Skin of body (tissue), 1 donor: ENCODE measurements at regions not wholly inside any gene's neighbourhood (a gene's known extent, or its start where the extent isn't known, plus 50 kb on each side); places are given as distances from the start of the nearest gene placed in this dataset.
A peak's percentile ranks its signal among the peaks of the same experiment; 100 is the strongest.
"Not testable (repeated sequence)": the region's sequence is repeated elsewhere in the genome, so short reads cannot be mapped to it uniquely, and the experiment has no call there.

Experiments
- DNase-seq: peaks from one replicate; lab custom pipeline; 2025; lab: John Stamatoyannopoulos, UW

DNA sequence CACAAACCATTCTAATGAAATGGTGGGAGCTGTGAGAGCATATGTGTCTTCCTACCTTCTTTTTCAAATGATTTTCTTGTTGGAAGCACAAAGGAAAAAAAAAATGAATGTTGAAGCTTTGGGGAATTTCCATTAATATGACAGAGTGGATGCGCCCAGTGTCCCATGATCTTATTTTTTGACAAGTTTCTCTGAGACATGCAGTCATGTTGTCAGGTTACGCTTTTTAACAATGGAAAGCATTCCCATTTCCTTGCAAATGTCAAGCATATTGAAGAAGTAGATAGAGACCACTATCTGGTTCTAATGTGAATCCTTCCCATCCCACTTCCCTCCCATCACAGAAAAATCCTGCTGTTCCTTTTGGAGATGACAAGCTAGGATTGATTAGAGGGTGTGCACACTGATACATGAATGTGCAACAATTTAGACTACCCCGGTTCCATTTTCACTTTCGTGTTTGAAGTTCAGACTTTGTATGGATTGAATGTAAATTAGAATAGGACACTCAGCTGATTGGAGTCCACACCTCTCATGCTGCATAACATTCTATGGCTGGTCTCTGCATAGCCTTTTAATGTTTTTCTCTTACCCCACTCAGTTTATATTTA is 919.4 kb downstream of the TLE4 start:
- no peak for DNase-seq

- no peak for DNase-seq
Measured at GRCh38 chr9:80489329-80489728, 917.6 kb downstream of the TLE4 start.

DNA sequence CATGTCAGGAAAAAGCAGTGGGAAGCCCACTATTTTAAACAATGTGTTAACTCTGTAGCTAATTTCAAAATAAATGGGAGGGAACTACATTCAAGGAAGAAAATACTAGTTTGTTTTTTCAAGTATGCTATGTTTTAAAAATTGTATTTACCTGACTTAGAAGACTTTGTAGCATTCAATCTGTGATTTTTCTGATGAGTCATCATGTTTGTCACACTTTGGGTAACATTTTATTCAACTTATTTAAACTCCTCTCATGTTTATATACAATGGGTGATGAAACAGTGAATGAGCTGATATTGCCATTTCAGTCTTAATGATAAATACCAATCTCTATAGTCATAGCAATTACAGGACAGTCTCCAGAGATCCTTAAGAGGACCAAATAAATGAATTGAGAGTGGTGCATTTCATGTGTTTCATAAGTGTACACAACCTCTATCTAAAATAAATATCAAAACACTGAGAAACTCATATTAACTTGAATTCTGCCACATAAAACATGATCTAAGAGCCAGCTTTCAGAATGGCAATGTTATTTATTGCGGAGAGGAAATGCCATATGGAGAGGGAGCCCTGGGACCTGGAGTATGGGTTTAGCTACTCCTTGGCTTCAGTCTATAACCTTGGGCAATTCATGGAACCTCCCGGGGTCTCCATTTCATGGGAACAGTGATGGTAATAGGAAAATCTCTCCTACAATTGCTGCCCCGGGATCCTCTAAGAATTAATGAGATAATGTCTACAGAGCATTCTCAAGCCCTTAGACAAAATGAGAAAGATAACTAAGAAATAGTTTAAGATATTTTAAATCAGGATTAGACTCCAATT is 913.9 kb downstream of the TLE4 start:
- DNase-seq, result no peak

DNA sequence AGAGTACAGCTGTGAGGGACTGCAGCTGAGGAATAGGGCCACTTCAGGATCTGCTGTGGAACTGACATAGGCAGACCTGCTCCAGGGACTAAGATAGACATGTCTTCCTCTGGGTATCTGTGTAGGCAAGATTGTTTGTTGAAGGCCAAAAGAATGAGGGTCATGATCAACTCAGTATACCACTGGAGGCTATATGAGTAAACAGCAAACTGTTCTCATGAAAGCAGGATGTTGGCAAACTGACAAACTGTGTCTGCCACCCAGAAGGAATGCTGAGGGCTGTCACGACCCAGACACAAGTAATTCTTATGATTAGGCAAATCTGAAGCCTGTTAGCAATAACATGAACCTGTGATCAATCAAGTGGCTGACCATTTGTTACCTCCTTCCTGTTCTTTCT is 910.5 kb downstream of the TLE4 start:
- DNase-seq, result not testable (repeated sequence)

GRCh38 chr9:80467632-80468031 is 895.9 kb downstream of the TLE4 start:
- DNase-seq, result no peak

DNA sequence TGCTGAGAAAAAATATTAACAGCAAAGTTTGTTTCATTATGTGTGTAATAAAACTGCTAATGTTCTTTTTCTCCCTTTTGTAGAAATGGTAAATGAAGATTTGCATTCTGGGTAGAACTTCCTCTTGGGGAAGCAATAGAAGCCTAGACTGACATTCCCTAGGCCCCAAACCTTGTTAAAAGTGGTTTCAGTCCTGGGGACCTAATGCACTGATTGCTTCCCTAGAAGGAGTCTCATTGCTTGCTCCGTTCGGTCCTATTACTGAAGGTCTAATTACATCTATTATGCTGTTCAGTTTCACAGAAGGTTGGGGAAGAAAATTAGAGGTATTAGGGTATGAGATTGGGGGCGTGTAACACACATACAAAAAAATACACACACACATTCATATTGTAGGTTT is 893.8 kb downstream of the TLE4 start:
- DNase-seq, result no peak

- DNase-seq, result no peak
Measured at GRCh38 chr9:80449513-80449912, 877.7 kb downstream of the TLE4 start.

- no peak for DNase-seq
Measured at GRCh38 chr9:80448996-80449395, 877.2 kb downstream of the TLE4 start.

DNA sequence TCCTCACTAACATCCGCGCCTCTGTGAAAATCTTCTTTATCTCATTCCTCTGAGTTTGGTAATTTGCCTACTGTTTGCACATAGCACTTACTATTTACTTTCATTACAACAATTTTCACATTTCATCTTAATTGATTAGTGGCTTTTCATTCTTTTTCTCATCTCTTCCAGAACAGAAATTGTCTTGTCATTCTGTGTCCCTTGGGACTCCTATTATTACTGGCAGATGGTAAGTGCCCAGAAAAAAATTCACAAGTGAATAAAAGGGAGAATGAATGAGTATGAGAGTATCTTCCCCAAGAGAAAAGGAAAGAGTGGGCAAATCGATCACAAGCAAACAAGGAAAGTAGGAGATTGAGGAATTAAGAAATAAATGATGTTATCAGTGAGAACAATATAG is 876.1 kb downstream of the TLE4 start:
- no peak for DNase-seq

GRCh38 chr9:80440724-80441123 is 869.0 kb downstream of the TLE4 start:
- no peak for DNase-seq

- DNase-seq, result no peak
Measured at GRCh38 chr9:80437825-80438224, 866.1 kb downstream of the TLE4 start.

DNA sequence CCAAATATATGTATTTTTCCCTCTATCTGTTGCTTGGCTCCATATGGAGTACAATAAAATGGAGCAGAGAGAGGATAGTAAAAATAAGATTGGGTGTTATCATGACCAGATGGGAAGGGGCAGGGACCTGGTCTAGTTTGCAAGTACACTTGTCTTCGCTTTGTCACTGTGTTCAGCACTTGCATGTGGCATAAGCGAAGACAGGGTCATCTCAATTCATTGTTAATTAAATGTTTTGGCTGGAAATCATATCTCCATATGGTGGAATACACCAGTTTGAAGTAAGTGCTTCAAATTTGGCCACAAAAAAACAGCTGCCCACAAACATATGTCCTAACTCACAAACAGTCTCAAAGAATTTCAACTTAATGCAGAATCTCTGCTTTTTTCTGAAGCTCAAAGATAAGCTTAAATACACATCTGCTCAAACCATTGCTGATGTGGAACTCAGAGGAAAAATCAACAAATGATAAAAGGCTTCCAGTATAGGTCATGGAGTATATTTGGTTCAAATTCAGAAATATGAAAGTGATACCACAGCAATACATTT is 865.4 kb downstream of the TLE4 start:
- no peak for DNase-seq

GRCh38 chr9:80435591-80435990 is 863.8 kb downstream of the TLE4 start:
- DNase-seq, result no peak

DNA sequence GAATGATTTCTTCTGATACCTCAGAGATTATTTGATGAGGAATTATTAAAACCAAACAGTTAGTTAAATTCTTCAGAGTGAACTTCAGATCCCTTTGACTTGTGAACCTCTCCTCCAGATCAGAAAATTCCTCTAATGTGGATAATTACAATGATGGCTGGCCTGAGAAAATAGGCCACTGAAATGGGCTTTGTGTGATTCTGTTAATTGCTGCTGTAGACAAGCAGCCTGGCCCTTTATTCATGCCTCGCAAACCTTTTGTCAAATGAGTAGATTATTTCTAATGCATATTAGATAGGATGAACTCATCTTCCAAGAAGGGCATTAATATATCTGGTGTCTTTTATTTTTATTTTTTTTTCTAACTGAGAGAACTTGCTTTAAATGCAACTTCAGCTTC is 855.2 kb downstream of the TLE4 start:
- no peak for DNase-seq

DNA sequence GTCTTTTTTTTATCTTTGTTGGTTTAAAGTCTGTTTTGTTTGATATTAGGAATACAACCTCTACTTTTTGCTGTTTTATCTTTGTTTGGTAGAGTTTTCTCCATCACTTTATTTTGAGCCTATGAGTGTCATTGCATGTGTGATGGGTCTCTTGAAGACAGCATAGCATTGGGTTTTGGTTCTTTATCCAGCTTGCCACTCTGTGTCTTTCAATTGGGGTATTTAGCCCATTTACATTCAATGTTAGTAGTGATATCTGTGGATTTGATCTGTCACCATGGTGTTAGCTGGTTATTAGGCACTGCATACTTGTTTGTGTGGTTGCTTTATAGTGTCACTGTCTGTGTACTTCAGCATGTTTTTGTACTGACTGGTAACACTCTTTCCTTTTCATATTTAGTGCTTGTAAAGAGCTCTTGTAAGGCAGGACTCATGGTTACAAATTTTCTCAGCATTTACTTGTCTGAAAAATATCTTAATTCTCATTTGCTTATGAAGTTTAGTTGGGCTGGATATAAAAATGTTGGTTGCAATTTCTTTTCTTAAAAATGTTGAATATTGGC is 845.5 kb downstream of the TLE4 start:
- no peak for DNase-seq

GRCh38 chr9:80410106-80410505 is 838.3 kb downstream of the TLE4 start:
- peak; percentile 43 for DNase-seq

DNA sequence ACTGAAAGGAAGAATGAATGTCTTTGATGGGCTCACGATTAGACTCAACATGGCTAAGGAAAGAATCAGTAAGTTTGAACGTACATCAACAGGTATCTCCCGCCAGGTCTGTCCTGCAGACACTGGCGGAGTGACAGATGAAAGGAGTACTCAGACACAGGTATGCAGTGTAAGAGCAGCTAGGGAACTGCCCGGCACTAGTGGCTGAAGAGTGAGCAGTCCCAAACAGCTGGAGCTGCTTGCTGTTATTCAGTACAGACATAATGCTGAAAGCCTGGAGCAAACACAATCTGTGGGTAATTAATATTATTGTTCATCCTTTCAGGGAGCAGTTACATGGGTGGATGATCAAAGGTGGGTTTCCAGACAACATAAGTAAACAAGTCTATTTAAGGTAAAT is 835.5 kb downstream of the TLE4 start:
- DNase-seq, result no peak

- DNase-seq, result no peak
Measured at GRCh38 chr9:80401243-80401642, 829.5 kb downstream of the TLE4 start.

DNA sequence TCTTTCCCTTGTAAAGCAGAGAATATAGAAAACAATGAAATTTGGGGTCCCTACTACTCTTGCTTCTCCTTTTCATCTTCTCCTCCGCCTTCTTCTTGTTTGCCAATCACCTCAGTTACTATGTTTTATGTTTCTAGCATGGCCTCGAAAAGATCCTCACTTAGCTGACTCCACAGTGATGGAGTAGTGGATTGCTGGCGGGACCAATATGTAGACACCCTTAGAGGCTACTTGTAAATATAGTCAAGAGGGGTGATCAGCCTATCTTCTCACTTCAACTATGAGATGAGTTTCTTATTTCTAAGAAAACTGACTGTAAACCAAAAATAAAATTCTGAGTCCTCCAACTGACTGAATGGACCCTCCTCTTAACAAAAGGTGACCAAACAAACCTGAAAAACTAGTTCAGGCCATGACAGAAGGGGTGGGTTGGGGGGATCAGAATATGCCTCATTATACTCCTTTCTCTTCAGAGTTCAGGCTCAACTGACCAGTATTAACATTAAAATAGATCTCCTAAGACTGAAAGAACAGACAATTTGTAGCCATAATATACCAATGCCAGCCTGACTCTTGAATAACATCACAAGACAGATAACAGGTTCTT is 829.0 kb downstream of the TLE4 start:
- DNase-seq, result no peak

GRCh38 chr9:80399606-80400005 is 827.8 kb downstream of the TLE4 start:
- DNase-seq, result no peak

DNA sequence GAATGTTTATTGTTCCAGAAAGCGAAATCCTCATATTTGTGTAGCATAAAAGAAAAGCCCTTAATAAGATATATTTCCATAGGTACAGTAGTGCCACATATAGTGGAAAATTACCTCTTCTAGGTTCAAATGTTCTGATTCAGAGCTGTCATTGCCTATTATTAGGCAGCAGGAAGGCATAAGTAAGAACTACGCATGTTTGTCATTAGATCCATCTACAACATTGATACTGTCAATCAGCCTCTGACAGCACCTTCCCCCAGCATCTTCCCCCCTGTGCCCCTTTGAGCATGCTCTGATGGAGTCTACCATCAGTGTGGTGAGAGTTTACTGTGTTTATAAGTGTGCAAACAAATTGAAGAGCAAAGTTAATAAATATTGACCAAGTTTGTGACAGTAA is 816.1 kb downstream of the TLE4 start:
- no peak for DNase-seq

DNA sequence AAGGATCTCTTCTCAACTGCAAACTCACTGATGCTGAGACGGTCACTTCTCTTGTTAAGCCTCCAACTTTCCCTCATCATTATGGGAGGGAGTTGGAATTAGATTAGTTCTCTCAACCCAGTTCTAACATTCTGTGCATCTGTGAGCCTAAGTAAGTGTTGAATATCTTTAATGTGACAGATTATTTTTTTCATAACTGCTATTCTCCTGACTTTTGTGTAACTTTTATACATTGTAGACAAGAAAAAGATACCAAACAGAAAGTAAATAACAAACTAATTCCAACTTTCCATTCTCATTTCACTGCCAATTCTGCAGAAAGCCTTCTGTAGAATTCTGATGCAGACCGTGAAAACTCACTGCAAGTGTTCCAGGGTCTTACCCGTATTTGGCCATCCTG is 813.5 kb downstream of the TLE4 start:
- no peak for DNase-seq
